Spleen (tissue), 7 donors: ENCODE measurements at regions not wholly inside any gene's neighbourhood (a gene's known extent, or its start where the extent isn't known, plus 50 kb on each side); places are given as distances from the start of the nearest gene placed in this dataset.

ENCODE experiments used
- POLR2A ChIP-seq, 3 donors: fragments of 450-650 bp; IDR thresholded peaks; one replicate each; pipeline ENCODE4 v1.5.1; 2017; ENCODE audit warnings: antibody characterized with exemption in 3 of 3, mild to moderate bottlenecking in 1 of 3
- POLR2AphosphoS5 ChIP-seq, 3 donors: sonication (generic); formaldehyde crosslinking; IDR thresholded peaks; one replicate each; pipeline ENCODE4 v1.5.1; 2017; ENCODE audit warnings: antibody characterized with exemption in 3 of 3
- TF ChIP-seq, protein P1 (sequence below), 11 experiments: fragments of 200-600 bp in 7 of 11; fragments of 450-650 bp in 4 of 11; sonication (generic) in 4 of 11; IDR thresholded peaks in 8 of 11; conservative IDR thresholded peaks in 3 of 11; 1 replicate in 7 of 11; 2 replicates in 4 of 11; pipeline versions ENCODE4 v1.4.0 to v1.8.0; 2016 to 2021; ENCODE audit warnings: antibody characterized with exemption in 11 of 11, inconsistent platforms in 4 of 11, mild to moderate bottlenecking in 1 of 11
- donor health status: DM: no; HTN: no; CAD: no; lungs with moderate emphysema.
- donor health status: DM: no; HTN: no; CAD: no.
- donor health status: DM: no; HTN: no; CAD: no.

DNA sequence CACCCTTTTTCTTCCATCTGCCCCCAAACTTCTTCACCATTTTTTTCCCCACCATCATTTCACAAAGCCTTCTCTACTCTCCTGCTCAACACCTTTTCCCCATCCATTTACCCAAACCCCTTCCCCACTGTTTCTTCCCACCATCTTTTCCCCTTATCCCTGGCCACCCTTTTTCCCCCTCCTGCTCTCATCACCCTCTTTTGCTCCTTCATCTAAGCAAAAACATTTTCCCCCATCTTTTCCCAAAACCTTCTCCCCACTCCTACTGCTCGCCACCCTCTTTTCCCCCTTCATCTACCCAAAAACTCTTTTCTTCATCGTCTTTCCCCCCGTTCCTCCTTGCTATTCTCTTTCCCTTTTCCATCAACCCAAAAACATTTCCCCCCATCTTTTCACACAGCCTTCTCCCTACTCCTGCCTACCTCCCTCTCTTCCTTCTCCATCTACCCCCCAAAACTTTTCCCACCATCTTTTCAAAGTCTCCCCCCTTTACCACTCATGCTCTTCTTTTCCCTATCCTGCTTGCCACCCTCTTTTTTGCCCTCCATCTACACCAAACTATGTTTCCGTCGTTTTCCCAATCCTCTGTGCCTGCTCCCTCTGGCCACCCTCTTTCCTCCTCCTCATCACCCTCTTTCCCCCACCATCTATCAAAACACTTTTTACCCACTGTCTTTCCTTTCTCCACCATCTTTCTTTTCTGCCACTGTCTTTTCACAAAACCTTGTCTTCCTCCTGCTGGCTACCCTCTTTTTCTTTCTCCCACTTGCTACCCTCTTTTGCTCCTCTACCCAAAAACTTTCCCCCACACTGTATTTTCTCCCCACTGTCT lies 205.8 kb upstream of the WSB1 start:
- TF ChIP-seq, protein P1, sequence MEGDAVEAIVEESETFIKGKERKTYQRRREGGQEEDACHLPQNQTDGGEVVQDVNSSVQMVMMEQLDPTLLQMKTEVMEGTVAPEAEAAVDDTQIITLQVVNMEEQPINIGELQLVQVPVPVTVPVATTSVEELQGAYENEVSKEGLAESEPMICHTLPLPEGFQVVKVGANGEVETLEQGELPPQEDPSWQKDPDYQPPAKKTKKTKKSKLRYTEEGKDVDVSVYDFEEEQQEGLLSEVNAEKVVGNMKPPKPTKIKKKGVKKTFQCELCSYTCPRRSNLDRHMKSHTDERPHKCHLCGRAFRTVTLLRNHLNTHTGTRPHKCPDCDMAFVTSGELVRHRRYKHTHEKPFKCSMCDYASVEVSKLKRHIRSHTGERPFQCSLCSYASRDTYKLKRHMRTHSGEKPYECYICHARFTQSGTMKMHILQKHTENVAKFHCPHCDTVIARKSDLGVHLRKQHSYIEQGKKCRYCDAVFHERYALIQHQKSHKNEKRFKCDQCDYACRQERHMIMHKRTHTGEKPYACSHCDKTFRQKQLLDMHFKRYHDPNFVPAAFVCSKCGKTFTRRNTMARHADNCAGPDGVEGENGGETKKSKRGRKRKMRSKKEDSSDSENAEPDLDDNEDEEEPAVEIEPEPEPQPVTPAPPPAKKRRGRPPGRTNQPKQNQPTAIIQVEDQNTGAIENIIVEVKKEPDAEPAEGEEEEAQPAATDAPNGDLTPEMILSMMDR (IDR thresholded peaks at IDR 0.05 in 8 of 11, conservative IDR thresholded peaks at IDR 0.05 in 3 of 11): no peak
- TF ChIP-seq POLR2A (IDR thresholded peaks at IDR 0.05) (no peak), POLR2AphosphoS5 (IDR thresholded peaks at IDR 0.05) (no peak)
